Right lobe of liver (tissue), 6 donors: ENCODE measurements at regions not wholly inside any gene's neighbourhood (a gene's known extent, or its start where the extent isn't known, plus 50 kb on each side); places are given as distances from the start of the nearest gene placed in this dataset.

Source experiments
- ATAC-seq, 4 donors: fragments of 200-7000 bp; cut with Tn5 transposase; one replicate each; pipeline ENCODE4 v1.9.1; 2020; ENCODE audit warnings: mild to moderate bottlenecking in 4 of 4, moderate library complexity in 4 of 4
- DNase-seq, 3 donors: peaks; one replicate each; pipeline ENCODE4 v3.0.0-alpha.2; 2020
- H3K27ac ChIP-seq, 3 donors: fragments of 200-600 bp; one replicate each; pipeline ENCODE4 v1.8.0; 2022
- H3K27me3 ChIP-seq, 2 donors: fragments of 200-600 bp; one replicate each; pipeline ENCODE4 v1.8.0; 2022
- H3K36me3 ChIP-seq, 4 donors: fragments of 200-600 bp; sonication (generic) in 1 of 4; one replicate each; pipeline versions ENCODE4 v1.5.1 to v1.8.0; 2017 to 2022; ENCODE audit warnings: control low read depth in 1 of 4
- H3K4me1 ChIP-seq, 4 donors: fragments of 200-600 bp; sonication (generic) in 1 of 4; one replicate each; pipeline versions ENCODE4 v1.5.1 to v1.8.0; 2017 to 2022; ENCODE audit warnings: control low read depth in 1 of 4
- H3K4me3 ChIP-seq, 3 donors: fragments of 200-600 bp; one replicate each; pipeline ENCODE4 v1.8.0; 2022
- H3K9me3 ChIP-seq, 4 donors: fragments of 200-600 bp; sonication (generic) in 1 of 4; one replicate each; pipeline versions ENCODE4 v1.5.1 to v1.8.0; 2017 to 2022; ENCODE audit warnings: control low read depth in 1 of 4
- CTCF ChIP-seq, 4 donors: fragments of 200-600 bp in 3 of 4; fragments of 450-650 bp in 1 of 4; IDR thresholded peaks; one replicate each; pipeline versions ENCODE4 v1.5.1 to v1.8.0; 2016 to 2022; ENCODE audit warnings: antibody characterized with exemption in 4 of 4, mild to moderate bottlenecking in 2 of 4
- POLR2A ChIP-seq: fragments of 450-650 bp; IDR thresholded peaks from one replicate; pipeline ENCODE4 v1.6.1; 2017; ENCODE audit warnings: antibody characterized with exemption, mild to moderate bottlenecking
- WGBS: methylation state at CpG from one replicate; pipeline ENCODE4 v1.1.6; 2018; ENCODE audit warnings: low coverage, low lambda C conversion rate; ENCODE audit not compliant: insufficient coverage; ENCODE audit errors: missing lambda C conversion rate; 5-methylcytosine and 5-hydroxymethylcytosine counted together
- intact Hi-C, 2 donors: fragments of 100-400 bp; cut with DNase I; formaldehyde crosslinking; loops; one replicate each; pipeline versions ENCODE4 v1.11.2 to v1.14.1; 2022
- donor health status: DM: no; HTN: yes; CAD: no.
- donor health status: DM: no; HTN: no; CAD: no.
- donor health status: DM: no; HTN: no; CAD: no.
- donor health status: DM: no; HTN: yes; CAD: no.
- donor health status: DM: no; HTN: yes; CAD: no.

GRCh38 chr7:17069146-17069545, 187.4 kb upstream of the AGR3 start:
- Histone ChIP-seq H3K27ac (no peak overlapping the region), H3K27me3 (no peaks in the 10 kb centered on the region)

GRCh38 chr7:17070231-17070708, 188.5 kb upstream of the AGR3 start:
- no peak for TF ChIP-seq POLR2A
- no peak for TF ChIP-seq CTCF (IDR thresholded peaks at IDR 0.05)
- Histone ChIP-seq H3K4me1 (no peaks in the 10 kb centered on the region), H3K9me3 (no peaks in the 10 kb centered on the region), H3K4me3 (no peak overlapping the region), H3K27ac (no peak overlapping the region), H3K27me3 (no peaks in the 10 kb centered on the region), H3K36me3 (no peaks in the 10 kb centered on the region)
- intact Hi-C loops, result no loop called here
- ATAC-seq (no peak), DNase-seq (no peak)
- no CpG with 5 or more reads among the region's 1 CpG for WGBS

More at GRCh38 chr7:17069146-17069545, 187.4 kb upstream of the AGR3 start:
- no peak overlapping the region for H3K4me3 ChIP-seq
- no peak for DNase-seq
- peak in 2 of 4 donors; percentile 22 to 55 for ATAC-seq
- TF ChIP-seq POLR2A (no peak), CTCF (IDR thresholded peaks at IDR 0.05) (no peak)
- intact Hi-C loops, result no loop called here
- H3K36me3 ChIP-seq, result no peaks in the 10 kb centered on the region
- no peaks in the 10 kb centered on the region for H3K4me1 ChIP-seq
- WGBS, result 59% methylated on average over 2 of the region's 4 CpGs
- no peaks in the 10 kb centered on the region for H3K9me3 ChIP-seq

- Histone ChIP-seq H3K4me3 (no peak overlapping the region), H3K4me1 (no peaks in the 10 kb centered on the region), H3K36me3 (no peaks in the 10 kb centered on the region), H3K9me3 (no peaks in the 10 kb centered on the region), H3K27ac (no peak overlapping the region), H3K27me3 (no peaks in the 10 kb centered on the region)
- intact Hi-C loops, result no loop called here
- 44% methylated on average over 1 of the region's 1 CpG for WGBS
- DNase-seq (no peak), ATAC-seq (no peak)
- TF ChIP-seq CTCF (IDR thresholded peaks at IDR 0.05), result no peak
- TF ChIP-seq POLR2A, result no peak
These were observed 190.1 kb upstream of the AGR3 start for GRCh38 chr7:17071866-17072265.

GRCh38 chr7:17075601-17076255, 193.9 kb upstream of the AGR3 start:
- no peaks in the 10 kb centered on the region for H3K36me3 ChIP-seq
- TF ChIP-seq CTCF (IDR thresholded peaks at IDR 0.05) (no peak), POLR2A (no peak)

More at GRCh38 chr7:17075601-17076255, 193.9 kb upstream of the AGR3 start:
- Histone ChIP-seq H3K4me3 (no peak overlapping the region), H3K4me1 (no peaks in the 10 kb centered on the region), H3K27ac (no peak overlapping the region), H3K27me3 (no peaks in the 10 kb centered on the region), H3K9me3 (peaks cover 0 to 3% (median 0%) of the 10 kb centered on the region in 4 donors)
- WGBS, result 85% methylated on average over 6 of the region's 6 CpGs
- no peak for ATAC-seq
- intact Hi-C loops, result no loop called here
- DNase-seq, result no peak
